GM21381 (cell line): ENCODE measurements at regions not wholly inside any gene's neighbourhood (a gene's known extent, or its start where the extent isn't known, plus 50 kb on each side); places are given as distances from the start of the nearest gene placed in this dataset.
"Not testable (repeated sequence)": the region's sequence is repeated elsewhere in the genome, so short reads cannot be mapped to it uniquely, and the experiment has no call there.

Experiments
- ATAC-seq: cut with Tn5 transposase; IDR thresholded peaks from one replicate; pipeline ENCODE4 v1.9.1; 2021; ENCODE audit warnings: mild to moderate bottlenecking, moderate library complexity; ENCODE audit not compliant: unreplicated experiment

- no peak for ATAC-seq
Measured at GRCh38 chr7:126022452-126022851, 1092.8 kb upstream of the POT1 start.

- no peak for ATAC-seq
Measured at GRCh38 chr7:126016722-126017121, 1087.1 kb upstream of the POT1 start.

GRCh38 chr7:126005064-126005463 is 1075.4 kb upstream of the POT1 start:
- no peak for ATAC-seq

- no peak for ATAC-seq
Measured at GRCh38 chr7:126001349-126001748, 1071.7 kb upstream of the POT1 start.

GRCh38 chr7:125984795-125985194 is 1055.2 kb upstream of the POT1 start:
- ATAC-seq, result no peak

GRCh38 chr7:125971656-125972055 is 1042.0 kb upstream of the POT1 start:
- ATAC-seq, result no peak

GRCh38 chr7:125966278-125967048 is 1036.8 kb upstream of the POT1 start:
- no peak for ATAC-seq

GRCh38 chr7:125934955-125935354 is 1005.3 kb upstream of the POT1 start:
- ATAC-seq, result no peak

- no peak for ATAC-seq
Measured at GRCh38 chr7:125934539-125934938, 1004.9 kb upstream of the POT1 start.

- no peak for ATAC-seq
Measured at GRCh38 chr7:125930848-125931247, 1001.2 kb upstream of the POT1 start.

- ATAC-seq, result no peak
Measured at GRCh38 chr7:125927556-125927955, 997.9 kb upstream of the POT1 start.

- no peak for ATAC-seq
Measured at GRCh38 chr7:125926621-125927020, 997.0 kb upstream of the POT1 start.

GRCh38 chr7:125924037-125924436 is 994.4 kb upstream of the POT1 start:
- no peak for ATAC-seq

- not testable (repeated sequence) for ATAC-seq
Measured at GRCh38 chr7:125915381-125915948, 985.8 kb upstream of the POT1 start.

- ATAC-seq, result no peak
Measured at GRCh38 chr7:125908711-125909110, 979.1 kb upstream of the POT1 start.

GRCh38 chr7:125899577-125899976 is 970.0 kb upstream of the POT1 start:
- no peak for ATAC-seq

GRCh38 chr7:125892434-125892833 is 962.8 kb upstream of the POT1 start:
- no peak for ATAC-seq

GRCh38 chr7:125878988-125879387 is 949.4 kb upstream of the POT1 start:
- no peak for ATAC-seq

GRCh38 chr7:125878235-125878956 is 948.8 kb upstream of the POT1 start:
- ATAC-seq, result no peak

- ATAC-seq, result no peak
Measured at GRCh38 chr7:125877246-125877645, 947.6 kb upstream of the POT1 start.

GRCh38 chr7:125876431-125876830 is 946.8 kb upstream of the POT1 start:
- ATAC-seq, result no peak

GRCh38 chr7:125871431-125871830 is 941.8 kb upstream of the POT1 start:
- ATAC-seq, result no peak
